ENCODE measurements at regions not wholly inside any gene's neighbourhood (a gene's known extent, or its start where the extent isn't known, plus 50 kb on each side); places are given as distances from the start of the nearest gene placed in this dataset.

DNA sequence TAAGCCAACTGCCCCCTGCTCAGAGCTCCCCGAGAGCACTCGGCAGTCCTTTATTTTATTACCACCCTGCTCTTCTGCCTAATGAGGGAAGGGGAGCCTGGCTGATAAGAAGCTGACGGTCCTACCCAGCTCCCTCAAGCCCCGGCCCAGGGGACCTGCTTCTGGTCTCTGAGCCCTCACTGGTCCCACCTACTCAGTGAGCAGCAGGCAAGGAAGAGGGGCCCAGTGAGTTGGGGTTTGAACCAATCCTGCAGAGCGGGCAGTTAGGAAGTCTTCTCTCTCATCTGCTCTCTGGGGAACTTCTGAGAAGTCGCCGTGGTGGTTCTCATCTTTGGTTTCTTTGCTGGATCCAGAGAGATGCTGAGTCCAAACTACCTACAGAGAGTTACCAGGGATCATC lies 218.9 kb downstream of the NDUFA10 start:
- Mint-ChIP-seq H3K27me3 (peaks cover 2 to 4% of the 10 kb centered on the region in 2 donors), H3K36me3 (no peaks in the 10 kb centered on the region), H3K4me3 (no peak overlapping the region), H3K9me3 (no peaks in the 10 kb centered on the region), H3K27ac (no peak overlapping the region), H3K4me1 (no peaks in the 10 kb centered on the region)
- H3K4me1 ChIP-seq (ENCODE audit: control insufficient read depth in 1 of 2, extremely low read depth in 1 of 2, insufficient read depth in 2 of 2, low read length in 2 of 2): no peaks in the 10 kb centered on the region
- H3K9me3 ChIP-seq: no peaks in the 10 kb centered on the region
- peaks cover 0 to 25% of the 10 kb centered on the region in 2 experiments for H3K27me3 ChIP-seq (replicated peaks in 1 of 2; ENCODE audit: control insufficient read depth in 2 of 2, extremely low read depth in 1 of 2, insufficient read depth in 2 of 2, low read length in 1 of 2)
- ATAC-seq (replicated peaks in 1 of 4) (no peak), DNase-seq (no peak)
- ChIA-PET POLR2A (no interaction called here), CTCF (no interaction called here)
- no CpG with 5 or more reads among the region's 7 CpGs for WGBS (ENCODE audit: insufficient coverage)
- H3K27ac ChIP-seq (ENCODE audit: low read length): no peak overlapping the region
- H3K36me3 ChIP-seq (ENCODE audit: control insufficient read depth in 2 of 2, extremely low read depth in 1 of 2, insufficient read depth in 1 of 2, low read length in 1 of 2): no peaks in the 10 kb centered on the region
- H3K4me3 ChIP-seq (ENCODE audit: control insufficient read depth in 1 of 2, extremely low read depth in 1 of 2, low read length in 1 of 2): no peak overlapping the region

DNA sequence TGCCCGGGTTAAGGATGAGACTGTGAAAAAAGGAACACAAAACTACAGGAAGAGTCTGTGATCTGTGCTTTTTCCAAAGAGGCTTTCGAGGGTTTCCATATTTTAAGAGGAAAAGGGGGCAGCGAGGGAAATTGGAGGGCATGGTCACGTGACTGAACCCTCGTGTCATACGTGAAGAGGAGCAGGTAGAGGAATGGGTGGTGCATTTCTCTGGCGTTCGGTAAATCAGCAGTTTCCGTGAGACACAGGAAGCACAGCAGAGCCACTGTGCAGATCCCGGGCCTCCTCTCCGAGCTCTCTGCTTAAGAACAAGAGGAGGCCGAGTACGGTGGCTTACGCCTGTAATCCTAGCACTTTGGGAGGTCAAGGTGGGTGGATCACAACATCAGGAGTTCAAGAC lies 219.7 kb downstream of the NDUFA10 start:
- no peaks in the 10 kb centered on the region for H3K9me3 Mint-ChIP-seq
- no peaks in the 10 kb centered on the region for H3K9me3 ChIP-seq
- ChIA-PET POLR2A (no interaction called here), CTCF (no interaction called here)
- no peak for ATAC-seq (replicated peaks in 1 of 4)
- H3K36me3 ChIP-seq (ENCODE audit: control insufficient read depth in 2 of 2, extremely low read depth in 1 of 2, insufficient read depth in 1 of 2, low read length in 1 of 2): no peaks in the 10 kb centered on the region
- no peaks in the 10 kb centered on the region for H3K36me3 Mint-ChIP-seq
- no peak overlapping the region for H3K4me3 ChIP-seq (ENCODE audit: control insufficient read depth in 1 of 2, extremely low read depth in 1 of 2, low read length in 1 of 2)
- H3K27ac Mint-ChIP-seq: no peak overlapping the region
- 81% methylated on average over 8 of the region's 14 CpGs for WGBS (ENCODE audit: insufficient coverage)
- peak in 1 of 35 experiments; percentile 17 for DNase-seq
- H3K27me3 Mint-ChIP-seq: peaks cover 2 to 4% of the 10 kb centered on the region in 2 donors
- no peaks in the 10 kb centered on the region for H3K4me1 ChIP-seq (ENCODE audit: control insufficient read depth in 1 of 2, extremely low read depth in 1 of 2, insufficient read depth in 2 of 2, low read length in 2 of 2)
- H3K4me3 Mint-ChIP-seq: no peak overlapping the region
- H3K27me3 ChIP-seq (replicated peaks in 1 of 2; ENCODE audit: control insufficient read depth in 2 of 2, extremely low read depth in 1 of 2, insufficient read depth in 2 of 2, low read length in 1 of 2): peaks cover 0 to 24% of the 10 kb centered on the region in 2 experiments
- H3K27ac ChIP-seq (ENCODE audit: low read length): no peak overlapping the region
- no peaks in the 10 kb centered on the region for H3K4me1 Mint-ChIP-seq

DNA sequence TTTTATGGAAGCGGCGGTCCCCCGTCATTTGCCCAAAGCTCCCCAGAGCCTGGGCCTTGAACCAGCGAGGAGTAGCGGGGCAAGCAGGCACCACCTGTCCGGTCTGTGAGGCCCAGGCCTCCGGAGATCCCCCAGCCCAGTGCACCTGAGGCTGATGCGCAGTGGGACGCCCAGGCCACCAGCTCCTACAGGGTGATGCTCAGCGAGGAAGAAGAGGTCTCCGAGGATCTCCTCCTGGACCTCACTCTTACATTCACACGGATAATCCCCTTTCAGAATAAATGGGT lies 220.2 kb downstream of the NDUFA10 start:
- H3K4me1 Mint-ChIP-seq: no peaks in the 10 kb centered on the region
- ATAC-seq (replicated peaks in 1 of 4): no peak
- no peaks in the 10 kb centered on the region for H3K9me3 Mint-ChIP-seq
- no peak overlapping the region for H3K27ac Mint-ChIP-seq
- no peaks in the 10 kb centered on the region for H3K36me3 ChIP-seq (ENCODE audit: control insufficient read depth in 2 of 2, extremely low read depth in 1 of 2, insufficient read depth in 1 of 2, low read length in 1 of 2)
- no peak overlapping the region for H3K4me3 Mint-ChIP-seq
- H3K4me1 ChIP-seq (ENCODE audit: control insufficient read depth in 1 of 2, extremely low read depth in 1 of 2, insufficient read depth in 2 of 2, low read length in 2 of 2): no peaks in the 10 kb centered on the region
- POLR2A ChIA-PET: no interaction called here
- DNase-seq: no peak
- H3K9me3 ChIP-seq: no peaks in the 10 kb centered on the region
- CTCF ChIA-PET: interaction anchor here in 1 of 2 donors (0.5 kb wide), 1 partner anchor 8 kb away, joined by 3 read pairs; no protein-coding TSS in a partner anchor
- no peaks in the 10 kb centered on the region for H3K36me3 Mint-ChIP-seq
- H3K27me3 Mint-ChIP-seq: peaks cover 4% of the 10 kb centered on the region in 2 donors
- no peak overlapping the region for H3K4me3 ChIP-seq (ENCODE audit: control insufficient read depth in 1 of 2, extremely low read depth in 1 of 2, low read length in 1 of 2)
- H3K27me3 ChIP-seq (replicated peaks in 1 of 2; ENCODE audit: control insufficient read depth in 2 of 2, extremely low read depth in 1 of 2, insufficient read depth in 2 of 2, low read length in 1 of 2): peaks cover 0 to 24% of the 10 kb centered on the region in 2 experiments
- WGBS (ENCODE audit: insufficient coverage): 93% methylated on average over 11 of the region's 12 CpGs
- H3K27ac ChIP-seq (ENCODE audit: low read length): no peak overlapping the region

DNA sequence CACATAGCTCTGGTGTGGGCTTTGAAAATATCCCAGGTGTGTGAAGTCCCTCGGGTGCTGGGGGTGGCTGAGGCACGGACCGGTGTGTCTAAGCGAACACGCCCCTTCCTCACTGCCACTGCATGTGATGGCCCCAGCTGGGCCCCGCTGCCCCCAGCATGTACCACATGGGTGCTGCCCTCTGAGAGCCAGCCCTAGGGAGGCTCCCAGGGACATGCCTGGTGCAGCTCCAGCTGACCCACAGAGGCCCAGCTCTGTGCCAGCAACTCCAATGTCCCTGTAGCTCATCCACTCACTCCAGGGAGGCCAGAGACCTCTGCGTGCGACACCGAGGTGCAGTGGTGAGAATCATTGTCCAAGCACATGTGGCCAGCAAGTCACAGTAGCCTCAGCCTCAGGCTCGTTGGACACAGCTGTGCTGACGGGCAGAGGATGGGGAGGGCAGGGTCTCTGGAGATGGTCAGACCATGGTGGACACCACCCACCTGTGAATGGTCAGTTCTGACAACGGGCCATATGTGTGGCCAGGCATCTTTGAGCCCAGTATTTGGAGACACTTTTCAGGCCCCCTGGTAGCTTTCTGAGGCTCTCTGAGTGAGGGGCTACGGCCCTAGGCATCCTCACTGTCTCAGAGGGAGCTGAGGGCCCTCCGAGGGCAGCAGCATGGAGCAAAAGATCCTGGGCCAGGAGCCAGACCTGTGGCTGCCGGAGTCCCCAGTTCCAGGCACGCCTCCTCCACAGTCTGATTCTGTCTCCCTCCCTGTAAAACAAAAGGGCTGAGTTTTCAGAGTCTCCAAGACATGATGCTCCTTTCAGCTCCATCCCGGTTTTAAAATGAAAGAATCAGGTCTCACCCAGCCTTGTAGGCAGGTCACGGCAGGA lies 220.7 kb downstream of the NDUFA10 start:
- Histone ChIP-seq H3K27ac (ENCODE audit: low read length) (no peak overlapping the region), H3K9me3 (no peaks in the 10 kb centered on the region), H3K4me1 (ENCODE audit: control insufficient read depth in 1 of 2, extremely low read depth in 1 of 2, insufficient read depth in 2 of 2, low read length in 2 of 2) (no peaks in the 10 kb centered on the region), H3K36me3 (ENCODE audit: control insufficient read depth in 2 of 2, extremely low read depth in 1 of 2, insufficient read depth in 1 of 2, low read length in 1 of 2) (no peaks in the 10 kb centered on the region), H3K4me3 (ENCODE audit: control insufficient read depth in 1 of 2, extremely low read depth in 1 of 2, low read length in 1 of 2) (no peak overlapping the region), H3K27me3 (replicated peaks in 1 of 2; ENCODE audit: control insufficient read depth in 2 of 2, extremely low read depth in 1 of 2, insufficient read depth in 2 of 2, low read length in 1 of 2) (peaks cover 0 to 24% of the 10 kb centered on the region in 2 experiments)
- Mint-ChIP-seq H3K4me1 (no peaks in the 10 kb centered on the region), H3K36me3 (no peaks in the 10 kb centered on the region), H3K27ac (no peak overlapping the region), H3K4me3 (no peak overlapping the region), H3K9me3 (no peaks in the 10 kb centered on the region), H3K27me3 (peaks cover 8 to 9% of the 10 kb centered on the region in 2 donors)
- ChIA-PET CTCF (interaction anchor here in 1 of 2 donors (0.5 kb wide), 1 partner anchor 7 kb away, joined by 3 read pairs; no protein-coding TSS in a partner anchor), POLR2A (interaction anchor here in 1 of 2 donors (0.6 kb wide), 1 partner anchor 1255 kb away, joined by 3 read pairs; no protein-coding TSS in a partner anchor)
- DNase-seq (no peak), ATAC-seq (replicated peaks in 1 of 4) (no peak)
- WGBS (ENCODE audit: insufficient coverage): 79% methylated on average over 17 of the region's 18 CpGs

DNA sequence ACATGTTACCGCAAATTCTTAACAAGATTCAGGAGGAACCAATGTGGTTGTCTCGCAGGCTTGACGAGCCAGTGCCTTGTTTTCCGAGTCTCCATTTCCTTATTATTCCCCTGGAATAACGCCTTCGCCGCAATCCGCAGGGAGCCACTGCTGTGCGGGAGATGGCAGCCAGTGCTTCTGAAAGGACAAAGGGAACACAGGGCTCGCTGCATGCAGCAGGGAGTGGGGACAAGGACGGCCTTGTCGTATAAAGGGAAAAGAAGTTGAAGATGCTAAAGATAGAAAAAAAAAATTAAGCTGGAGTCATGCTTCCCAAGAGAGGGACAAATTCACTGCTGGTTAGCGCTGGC lies 221.4 kb downstream of the NDUFA10 start:
- Mint-ChIP-seq H3K9me3 (no peaks in the 10 kb centered on the region), H3K27me3 (peaks cover 8 to 9% of the 10 kb centered on the region in 2 donors), H3K27ac (no peak overlapping the region), H3K4me1 (no peaks in the 10 kb centered on the region), H3K36me3 (no peaks in the 10 kb centered on the region), H3K4me3 (no peak overlapping the region)
- 92% methylated on average over 13 of the region's 13 CpGs for WGBS (ENCODE audit: insufficient coverage)
- CTCF ChIA-PET: no interaction called here
- ATAC-seq (replicated peaks in 1 of 4) (no peak), DNase-seq (no peak)
- Histone ChIP-seq H3K27ac (ENCODE audit: low read length) (no peak overlapping the region), H3K27me3 (replicated peaks in 1 of 2; ENCODE audit: control insufficient read depth in 2 of 2, extremely low read depth in 1 of 2, insufficient read depth in 2 of 2, low read length in 1 of 2) (peaks cover 0 to 26% of the 10 kb centered on the region in 2 experiments), H3K4me1 (ENCODE audit: control insufficient read depth in 1 of 2, extremely low read depth in 1 of 2, insufficient read depth in 2 of 2, low read length in 2 of 2) (no peaks in the 10 kb centered on the region), H3K36me3 (ENCODE audit: control insufficient read depth in 2 of 2, extremely low read depth in 1 of 2, insufficient read depth in 1 of 2, low read length in 1 of 2) (no peaks in the 10 kb centered on the region), H3K9me3 (no peaks in the 10 kb centered on the region), H3K4me3 (ENCODE audit: control insufficient read depth in 1 of 2, extremely low read depth in 1 of 2, low read length in 1 of 2) (no peak overlapping the region)
- POLR2A ChIA-PET: no interaction called here

DNA sequence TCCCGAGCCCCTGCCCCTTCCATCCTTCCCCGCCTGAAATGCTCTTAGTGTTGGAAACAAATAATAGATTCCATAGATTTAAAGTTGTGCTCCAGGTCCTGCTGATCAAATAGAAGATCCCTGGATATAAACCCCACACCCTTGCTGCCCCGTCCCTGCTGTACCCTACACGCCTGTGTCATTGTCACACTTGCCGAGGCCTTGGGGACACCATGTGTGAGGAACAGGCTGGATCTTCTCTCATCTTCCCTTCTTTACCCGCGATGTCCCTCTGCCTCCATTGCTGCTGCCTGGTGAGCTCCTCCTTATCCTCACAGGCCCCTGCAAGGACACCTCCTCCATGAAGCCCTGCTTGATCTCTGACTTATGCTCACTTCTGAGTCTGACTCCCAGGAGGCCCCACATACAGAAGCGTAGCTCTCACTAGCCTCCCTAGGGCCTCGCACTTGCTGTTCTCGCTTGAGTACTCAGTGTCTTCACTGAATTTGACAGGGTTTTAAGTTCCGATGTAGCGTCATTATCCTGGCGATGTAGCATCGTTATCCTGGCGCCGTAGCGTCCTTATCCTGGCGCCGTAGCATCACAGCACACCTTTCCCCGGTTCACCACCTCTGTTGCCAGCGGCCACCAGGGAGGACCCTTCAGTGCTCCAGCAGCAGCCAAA lies 221.9 kb downstream of the NDUFA10 start:
- Mint-ChIP-seq H3K4me1 (no peaks in the 10 kb centered on the region), H3K4me3 (no peak overlapping the region), H3K27ac (no peak overlapping the region), H3K27me3 (peaks cover 8 to 9% of the 10 kb centered on the region in 2 donors), H3K9me3 (no peaks in the 10 kb centered on the region), H3K36me3 (no peaks in the 10 kb centered on the region)
- no peaks in the 10 kb centered on the region for H3K9me3 ChIP-seq
- H3K4me1 ChIP-seq (ENCODE audit: control insufficient read depth in 1 of 2, extremely low read depth in 1 of 2, insufficient read depth in 2 of 2, low read length in 2 of 2): no peaks in the 10 kb centered on the region
- no peaks in the 10 kb centered on the region for H3K36me3 ChIP-seq (ENCODE audit: control insufficient read depth in 2 of 2, extremely low read depth in 1 of 2, insufficient read depth in 1 of 2, low read length in 1 of 2)
- WGBS (ENCODE audit: insufficient coverage): 91% methylated on average over 18 of the region's 21 CpGs
- H3K4me3 ChIP-seq (ENCODE audit: control insufficient read depth in 1 of 2, extremely low read depth in 1 of 2, low read length in 1 of 2): no peak overlapping the region
- POLR2A ChIA-PET: interaction anchor here in 1 of 2 donors (0.5 to 0.6 kb wide), 2 partner anchors 51 to 277 kb away, joined by 3 read pairs; no protein-coding TSS in a partner anchor
- CTCF ChIA-PET: no interaction called here
- no peak for DNase-seq
- no peak overlapping the region for H3K27ac ChIP-seq (ENCODE audit: low read length)
- peaks cover 0 to 26% of the 10 kb centered on the region in 2 experiments for H3K27me3 ChIP-seq (replicated peaks in 1 of 2; ENCODE audit: control insufficient read depth in 2 of 2, extremely low read depth in 1 of 2, insufficient read depth in 2 of 2, low read length in 1 of 2)
- no peak for ATAC-seq (replicated peaks in 1 of 4)
